Liver (tissue), 3 donors: ENCODE measurements at regions not wholly inside any gene's neighbourhood (a gene's known extent, or its start where the extent isn't known, plus 50 kb on each side); places are given as distances from the start of the nearest gene placed in this dataset.

Experiments
- ATF3 ChIP-seq: IDR thresholded peaks from 2 replicates; pipeline ENCODE4 v1.6.1; 2016; ENCODE audit warnings: antibody characterized with exemption
- CTCF ChIP-seq: fragments of 150-350 bp; IDR thresholded peaks from 2 replicates; pipeline ENCODE4 v1.5.1; 2017; ENCODE audit warnings: improper control_type of control experiment, low read depth, low read length; ENCODE audit not compliant: missing input control
- EGR1 ChIP-seq, 2 donors: IDR thresholded peaks; 2 replicates each; pipeline ENCODE4 v1.6.1; 2016 to 2018; ENCODE audit warnings: antibody characterized with exemption in 2 of 2, low read depth in 2 of 2
- GABPA ChIP-seq, 2 donors: IDR thresholded peaks in 1 of 2; conservative IDR thresholded peaks in 1 of 2; 2 replicates each; pipeline ENCODE4 v1.6.1; 2016; ENCODE audit warnings: antibody characterized with exemption in 2 of 2, mild to moderate bottlenecking in 1 of 2, moderate library complexity in 1 of 2
- HNF4G ChIP-seq: IDR thresholded peaks from 2 replicates; pipeline ENCODE4 v1.6.1; 2016; ENCODE audit warnings: antibody characterized with exemption
- JUND ChIP-seq, 2 donors: IDR thresholded peaks; 2 replicates each; pipeline ENCODE4 v1.6.1; 2016; ENCODE audit warnings: antibody characterized with exemption in 2 of 2
- MAX ChIP-seq: IDR thresholded peaks from 2 replicates; pipeline ENCODE4 v1.6.1; 2016; ENCODE audit warnings: antibody characterized with exemption
- RAD21 ChIP-seq, 2 donors: IDR thresholded peaks; 2 replicates each; pipeline ENCODE4 v1.6.1; 2016; ENCODE audit warnings: antibody characterized with exemption in 2 of 2, mild to moderate bottlenecking in 2 of 2
- REST ChIP-seq: IDR thresholded peaks from 2 replicates; pipeline ENCODE4 v1.6.1; 2016; ENCODE audit warnings: antibody characterized with exemption, mild to moderate bottlenecking
- RXRA ChIP-seq, 2 donors: IDR thresholded peaks; 2 replicates each; pipeline ENCODE4 v1.6.1; 2017 to 2018; ENCODE audit warnings: antibody characterized with exemption in 2 of 2, mild to moderate bottlenecking in 1 of 2
- SP1 ChIP-seq: IDR thresholded peaks from 2 replicates; pipeline ENCODE4 v1.6.1; 2018; ENCODE audit warnings: antibody characterized with exemption, mild to moderate bottlenecking
- TAF1 ChIP-seq: conservative IDR thresholded peaks from 2 replicates; pipeline ENCODE4 v1.6.1; 2016; ENCODE audit warnings: antibody characterized with exemption, mild to moderate bottlenecking
- YY1 ChIP-seq: IDR thresholded peaks from 2 replicates; pipeline ENCODE4 v1.6.1; 2016; ENCODE audit warnings: antibody characterized with exemption, mild to moderate bottlenecking
- ZBTB33 ChIP-seq: IDR thresholded peaks from 2 replicates; pipeline ENCODE4 v1.6.1; 2016; ENCODE audit warnings: antibody characterized with exemption
- donor health status: healthy.
- donor health status: healthy.

- no peak for TF ChIP-seq MAX
- TF ChIP-seq CTCF = no peak
- TF ChIP-seq TAF1 = no peak
- TF ChIP-seq JUND (IDR thresholded peaks at IDR 0.05) = no peak
- TF ChIP-seq YY1 = no peak
- TF ChIP-seq GABPA (IDR thresholded peaks at IDR 0.05 in 1 of 2, conservative IDR thresholded peaks at IDR 0.05 in 1 of 2) = no peak
- no peak for TF ChIP-seq REST
- no peak for TF ChIP-seq RAD21 (IDR thresholded peaks at IDR 0.05)
- TF ChIP-seq RXRA (IDR thresholded peaks at IDR 0.05) = no peak
- no peak for TF ChIP-seq ATF3
- TF ChIP-seq EGR1 (IDR thresholded peaks at IDR 0.05; ENCODE audit: low read depth in 2 of 2) = no peak
- no peak for TF ChIP-seq SP1
- TF ChIP-seq ZBTB33 = no peak
- TF ChIP-seq HNF4G = no peak
Measured at GRCh38 chr5:62964428-62964827, 385.8 kb downstream of the LRRC70 start.
